Thyroid gland (tissue), 4 donors: ENCODE measurements at regions not wholly inside any gene's neighbourhood (a gene's known extent, or its start where the extent isn't known, plus 50 kb on each side); places are given as distances from the start of the nearest gene placed in this dataset.
"Not testable (repeated sequence)": the region's sequence is repeated elsewhere in the genome, so short reads cannot be mapped to it uniquely, and the experiment has no call there.

Source experiments
- CTCF ChIP-seq, 6 experiments: fragments of 200-600 bp in 3 of 6; fragments of 450-650 bp in 3 of 6; sonication (generic) in 3 of 6; IDR thresholded peaks; one replicate each; pipeline ENCODE4 v1.5.1; 2016 to 2019; ENCODE audit warnings: antibody characterized with exemption in 6 of 6, mild to moderate bottlenecking in 2 of 6, inconsistent platforms in 1 of 6, moderate library complexity in 1 of 6
- POLR2A ChIP-seq, 2 donors: fragments of 450-650 bp; IDR thresholded peaks; one replicate each; pipeline ENCODE4 v1.6.1; 2017; ENCODE audit warnings: antibody characterized with exemption in 2 of 2, mild to moderate bottlenecking in 2 of 2, moderate library complexity in 1 of 2

GRCh38 chr4:171229354-171229753, 583.9 kb upstream of the GALNTL6 start:
- not testable (repeated sequence) for TF ChIP-seq CTCF, POLR2A (IDR thresholded peaks at IDR 0.05)
